Fibroblast of lung (primary cell): ENCODE measurements at regions not wholly inside any gene's neighbourhood (a gene's known extent, or its start where the extent isn't known, plus 50 kb on each side); places are given as distances from the start of the nearest gene placed in this dataset.

ENCODE experiments used
- DNase-seq, 2 donors: peaks; one replicate each; pipeline versions ENCODE4 v3.0.0 to v3.0.0-alpha.2; 2010; ENCODE audit warnings: low read depth in 2 of 2
- H2AFZ ChIP-seq: 2 replicates; pipeline ENCODE4 v1.5.1; 2012; ENCODE audit warnings: low read length, control low read depth, inconsistent platforms
- H3K27ac ChIP-seq: 2 replicates; pipeline ENCODE4 v1.5.1; 2011; ENCODE audit warnings: low read length, control low read depth; ENCODE audit not compliant: insufficient read depth
- H3K27me3 ChIP-seq: 2 replicates; pipeline ENCODE4 v1.5.1; 2011; ENCODE audit warnings: mild to moderate bottlenecking, low read length; ENCODE audit not compliant: control insufficient read depth, insufficient read depth
- H3K36me3 ChIP-seq: 2 replicates; pipeline ENCODE4 v1.5.1; 2011; ENCODE audit warnings: low read length; ENCODE audit not compliant: control insufficient read depth, insufficient read depth
- H3K4me1 ChIP-seq: 2 replicates; pipeline ENCODE4 v1.5.1; 2011; ENCODE audit warnings: low read length; ENCODE audit not compliant: control insufficient read depth, insufficient read depth; ENCODE audit errors: extremely low read depth
- H3K4me2 ChIP-seq: 2 replicates; pipeline ENCODE4 v1.5.1; 2011; ENCODE audit warnings: low read length, control low read depth; ENCODE audit not compliant: insufficient read depth; ENCODE audit errors: extremely low read depth
- H3K4me3 ChIP-seq, 4 experiments: fragments of 200-600 bp in 1 of 4; sonication (generic) in 1 of 4; replicated peaks in 1 of 4; 2 replicates each; pipeline ENCODE4 v1.5.1; 2011 to 2016; ENCODE audit warnings: low read length in 4 of 4, low read depth in 3 of 4, mild to moderate bottlenecking in 3 of 4, control low read depth in 2 of 4, inconsistent platforms in 1 of 4, mixed read lengths in 1 of 4; ENCODE audit not compliant: insufficient read depth in 1 of 4; ENCODE audit errors: control extremely low read depth in 1 of 4
- H3K79me2 ChIP-seq: 2 replicates; pipeline ENCODE4 v1.5.1; 2012; ENCODE audit warnings: mild to moderate bottlenecking, low read length, inconsistent platforms; ENCODE audit not compliant: control insufficient read depth, insufficient read depth
- H3K9ac ChIP-seq: 2 replicates; pipeline ENCODE4 v1.5.1; 2011; ENCODE audit warnings: mild to moderate bottlenecking, low read length, control low read depth; ENCODE audit not compliant: insufficient read depth
- H3K9me3 ChIP-seq: 2 replicates; pipeline ENCODE4 v1.5.1; 2012; ENCODE audit warnings: low read depth, low read length; ENCODE audit not compliant: control insufficient read depth, insufficient read depth
- H4K20me1 ChIP-seq: 2 replicates; pipeline ENCODE4 v1.5.1; 2011; ENCODE audit warnings: low read length; ENCODE audit not compliant: control insufficient read depth, insufficient read depth; ENCODE audit errors: extremely low read depth
- EZH2 ChIP-seq: IDR thresholded peaks from 2 replicates; pipeline ENCODE4 v1.5.1; 2012; ENCODE audit warnings: low read length, control low read depth, mild to moderate bottlenecking; ENCODE audit errors: missing control alignments
- TF ChIP-seq, protein P1 (sequence below), 2 donors: IDR thresholded peaks in 1 of 2; conservative IDR thresholded peaks in 1 of 2; 1 replicate in 1 of 2; 2 replicates in 1 of 2; pipeline ENCODE4 v1.5.1; 2011 to 2012; ENCODE audit warnings: low read length in 2 of 2, control low read depth in 1 of 2, inconsistent platforms in 1 of 2, low read depth in 1 of 2, mild to moderate bottlenecking in 1 of 2

GRCh38 chr6:164273491-164273890, 859.0 kb downstream of the QKI start:
- Histone ChIP-seq H3K36me3 (no peaks in the 10 kb centered on the region), H3K27ac (no peak overlapping the region), H3K4me1 (no peaks in the 10 kb centered on the region), H3K4me2 (no peak overlapping the region), H3K9ac (no peak overlapping the region), H3K79me2 (no peaks in the 10 kb centered on the region), H2AFZ (no peak overlapping the region), H4K20me1 (no peaks in the 10 kb centered on the region), H3K4me3 (no peak overlapping the region), H3K9me3 (no peaks in the 10 kb centered on the region), H3K27me3 (no peaks in the 10 kb centered on the region)
- DNase-seq = no peak
- TF ChIP-seq, protein P1, sequence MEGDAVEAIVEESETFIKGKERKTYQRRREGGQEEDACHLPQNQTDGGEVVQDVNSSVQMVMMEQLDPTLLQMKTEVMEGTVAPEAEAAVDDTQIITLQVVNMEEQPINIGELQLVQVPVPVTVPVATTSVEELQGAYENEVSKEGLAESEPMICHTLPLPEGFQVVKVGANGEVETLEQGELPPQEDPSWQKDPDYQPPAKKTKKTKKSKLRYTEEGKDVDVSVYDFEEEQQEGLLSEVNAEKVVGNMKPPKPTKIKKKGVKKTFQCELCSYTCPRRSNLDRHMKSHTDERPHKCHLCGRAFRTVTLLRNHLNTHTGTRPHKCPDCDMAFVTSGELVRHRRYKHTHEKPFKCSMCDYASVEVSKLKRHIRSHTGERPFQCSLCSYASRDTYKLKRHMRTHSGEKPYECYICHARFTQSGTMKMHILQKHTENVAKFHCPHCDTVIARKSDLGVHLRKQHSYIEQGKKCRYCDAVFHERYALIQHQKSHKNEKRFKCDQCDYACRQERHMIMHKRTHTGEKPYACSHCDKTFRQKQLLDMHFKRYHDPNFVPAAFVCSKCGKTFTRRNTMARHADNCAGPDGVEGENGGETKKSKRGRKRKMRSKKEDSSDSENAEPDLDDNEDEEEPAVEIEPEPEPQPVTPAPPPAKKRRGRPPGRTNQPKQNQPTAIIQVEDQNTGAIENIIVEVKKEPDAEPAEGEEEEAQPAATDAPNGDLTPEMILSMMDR (conservative IDR thresholded peaks at IDR 0.05 in 1 of 2, IDR thresholded peaks at IDR 0.05 in 1 of 2; ENCODE audit: low read depth in 1 of 2, low read length in 2 of 2) = no peak
- TF ChIP-seq EZH2 = no peak

GRCh38 chr6:164266851-164267250, 852.3 kb downstream of the QKI start:
- Histone ChIP-seq H4K20me1 (no peaks in the 10 kb centered on the region), H3K4me2 (no peak overlapping the region), H3K4me3 (no peak overlapping the region), H3K9ac (no peak overlapping the region), H3K9me3 (no peaks in the 10 kb centered on the region), H3K27ac (no peak overlapping the region), H3K79me2 (no peaks in the 10 kb centered on the region), H3K27me3 (no peaks in the 10 kb centered on the region), H3K4me1 (no peaks in the 10 kb centered on the region), H3K36me3 (no peaks in the 10 kb centered on the region), H2AFZ (no peak overlapping the region)
- DNase-seq = no peak
- TF ChIP-seq, protein P1 (conservative IDR thresholded peaks at IDR 0.05 in 1 of 2, IDR thresholded peaks at IDR 0.05 in 1 of 2; ENCODE audit: low read depth in 1 of 2, low read length in 2 of 2) = no peak
- TF ChIP-seq EZH2 = no peak

DNA sequence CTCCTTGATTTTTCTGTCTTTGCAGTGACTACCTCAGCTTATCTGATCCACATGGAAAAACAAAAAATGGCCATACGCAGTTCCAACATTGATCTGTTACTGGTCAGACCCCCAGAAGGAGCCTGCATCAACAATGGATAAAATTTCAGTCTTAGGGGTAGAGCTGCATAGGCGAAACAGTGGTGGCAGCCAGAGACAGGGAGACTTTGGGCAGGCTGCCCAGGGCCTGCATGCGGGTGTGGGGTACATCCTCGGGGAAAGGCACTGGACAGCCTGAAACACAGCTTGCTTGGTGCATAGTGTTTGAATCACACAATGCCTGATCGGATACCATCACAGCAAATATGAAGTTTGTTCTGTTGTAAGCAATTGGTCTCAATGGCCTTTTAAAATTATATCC, 847.8 kb downstream of the QKI start:
- H3K27ac ChIP-seq = no peak overlapping the region

More for the DNA sequence above, 847.8 kb downstream of the QKI start:
- H2AFZ ChIP-seq = no peak overlapping the region
- H3K27me3 ChIP-seq = no peaks in the 10 kb centered on the region
- no peaks in the 10 kb centered on the region for H3K36me3 ChIP-seq
- H3K4me2 ChIP-seq = no peak overlapping the region
- H4K20me1 ChIP-seq = no peaks in the 10 kb centered on the region
- H3K79me2 ChIP-seq = no peaks in the 10 kb centered on the region
- TF ChIP-seq, protein P1 (conservative IDR thresholded peaks at IDR 0.05 in 1 of 2, IDR thresholded peaks at IDR 0.05 in 1 of 2; ENCODE audit: low read depth in 1 of 2, low read length in 2 of 2) = no peak
- no peak for TF ChIP-seq EZH2
- H3K4me1 ChIP-seq = no peaks in the 10 kb centered on the region
- no peak overlapping the region for H3K4me3 ChIP-seq
- no peaks in the 10 kb centered on the region for H3K9me3 ChIP-seq
- no peak overlapping the region for H3K9ac ChIP-seq
- DNase-seq = no peak
